HG03064 (cell line): ENCODE measurements at regions not wholly inside any gene's neighbourhood (a gene's known extent, or its start where the extent isn't known, plus 50 kb on each side); places are given as distances from the start of the nearest gene placed in this dataset.
"Not testable (repeated sequence)": the region's sequence is repeated elsewhere in the genome, so short reads cannot be mapped to it uniquely, and the experiment has no call there.

Experiments used
- ATAC-seq: cut with Tn5 transposase; IDR thresholded peaks from one replicate; pipeline ENCODE4 v1.9.1; 2021; ENCODE audit warnings: low read depth; ENCODE audit not compliant: unreplicated experiment

DNA sequence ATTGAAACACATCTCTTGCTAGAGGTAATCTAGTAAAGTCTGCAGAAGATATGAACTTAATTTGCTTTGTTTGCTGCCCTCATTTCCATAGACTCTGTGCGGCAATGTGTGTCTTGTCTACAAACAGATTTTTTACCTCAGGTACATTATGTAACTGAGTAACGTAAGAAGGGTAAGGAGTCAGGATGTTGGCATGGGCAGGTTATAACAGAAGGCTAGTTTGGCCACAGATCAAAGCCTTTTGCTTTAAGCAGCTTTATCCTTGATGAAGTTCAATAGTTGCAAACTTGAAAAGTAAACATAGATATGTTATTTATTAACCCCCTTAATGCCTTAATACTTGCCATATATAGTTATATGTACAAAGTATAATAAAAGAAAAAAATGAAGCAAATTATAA, 391.6 kb upstream of the FKBP1C start:
- ATAC-seq: no peak

DNA sequence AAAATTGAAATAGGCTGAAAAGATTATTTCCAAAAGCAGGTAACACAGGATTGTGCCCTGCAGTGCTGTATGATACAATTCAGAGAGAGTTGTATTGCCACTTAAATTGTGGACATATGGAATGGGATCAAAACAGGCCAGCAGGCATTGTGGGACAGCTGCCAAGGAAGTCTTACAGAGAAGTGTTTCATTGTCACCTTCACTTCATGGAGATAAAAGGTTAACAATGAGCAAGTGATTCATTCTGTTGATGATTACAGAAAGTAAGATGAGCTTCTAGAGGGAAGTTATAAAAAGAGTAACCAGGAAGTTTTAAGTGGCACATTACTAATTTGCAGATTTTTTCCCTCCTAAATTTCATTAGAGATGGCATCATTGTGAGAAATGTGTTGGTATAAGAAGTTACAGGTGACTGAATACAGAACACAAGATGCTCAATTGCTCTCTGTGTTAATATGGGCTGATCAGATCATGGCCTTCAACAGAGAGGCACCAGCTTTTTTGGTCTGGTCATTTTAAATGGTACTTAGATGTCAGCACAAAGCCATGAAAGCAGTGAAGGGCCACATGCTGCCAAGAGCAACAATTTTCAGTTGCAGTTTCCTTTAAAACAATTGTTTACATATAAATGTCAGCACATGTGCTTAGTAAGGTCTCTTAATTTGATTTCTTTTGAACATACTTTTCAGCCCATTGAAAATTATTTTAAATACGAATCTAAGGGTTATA, 402.5 kb upstream of the FKBP1C start:
- no peak for ATAC-seq

DNA sequence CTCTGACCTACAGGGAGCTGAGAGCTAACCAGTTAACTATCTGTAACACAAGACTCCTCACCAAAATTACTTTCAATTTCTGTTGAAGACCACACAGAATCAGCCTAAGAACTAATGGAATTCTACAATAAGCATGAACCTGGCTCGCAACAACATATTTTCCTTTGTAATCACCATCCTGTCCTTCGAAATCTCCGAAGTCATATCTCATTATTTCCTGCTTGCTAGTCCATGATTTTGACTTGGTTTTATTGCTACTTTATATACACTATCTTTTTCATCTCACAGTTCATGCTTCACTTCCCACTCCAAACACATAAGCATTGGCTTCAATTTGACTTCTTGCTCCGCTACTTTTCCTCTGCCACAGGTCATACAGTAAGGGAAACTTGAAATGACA, 405.8 kb upstream of the FKBP1C start:
- no peak for ATAC-seq

DNA sequence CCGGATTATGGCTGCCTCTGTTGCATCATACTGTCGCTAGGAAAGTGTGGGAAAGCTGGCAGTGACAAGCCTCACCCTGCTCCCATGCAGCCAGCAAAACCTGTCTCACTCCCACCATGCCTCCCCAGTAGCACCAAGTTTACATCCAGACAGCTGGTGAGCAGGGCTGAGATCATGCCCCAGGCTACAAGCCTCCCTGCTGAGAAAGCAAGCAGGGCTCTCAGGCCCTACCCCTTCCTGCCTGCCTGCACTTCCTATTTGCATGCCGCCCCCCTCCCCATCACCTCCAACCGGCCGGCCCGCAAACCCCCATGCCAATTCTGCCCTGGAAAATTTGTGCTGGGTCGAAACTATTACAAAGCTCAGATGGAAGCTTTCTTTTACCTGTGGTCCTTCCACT, 408.2 kb upstream of the FKBP1C start:
- ATAC-seq: no peak

DNA sequence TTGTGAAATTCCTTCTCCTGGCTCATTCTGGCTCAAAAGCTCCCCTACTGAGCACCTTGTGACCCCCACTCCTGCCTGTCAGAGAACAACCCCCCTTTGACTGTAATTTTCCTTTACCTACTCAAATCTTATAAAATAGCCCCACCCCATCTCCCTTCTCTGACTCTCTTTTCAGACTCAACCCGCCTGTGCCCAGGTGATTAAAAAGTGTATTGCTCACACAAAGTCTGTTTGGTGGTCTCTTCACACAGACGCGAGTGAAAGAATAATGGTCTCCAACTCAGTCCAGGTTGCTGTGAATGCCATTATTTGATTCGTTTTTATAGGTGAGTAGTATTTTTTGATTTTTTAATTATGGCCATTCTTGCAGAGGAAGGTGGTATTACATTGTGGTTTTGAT, 414.1 kb upstream of the FKBP1C start:
- ATAC-seq: no peak

DNA sequence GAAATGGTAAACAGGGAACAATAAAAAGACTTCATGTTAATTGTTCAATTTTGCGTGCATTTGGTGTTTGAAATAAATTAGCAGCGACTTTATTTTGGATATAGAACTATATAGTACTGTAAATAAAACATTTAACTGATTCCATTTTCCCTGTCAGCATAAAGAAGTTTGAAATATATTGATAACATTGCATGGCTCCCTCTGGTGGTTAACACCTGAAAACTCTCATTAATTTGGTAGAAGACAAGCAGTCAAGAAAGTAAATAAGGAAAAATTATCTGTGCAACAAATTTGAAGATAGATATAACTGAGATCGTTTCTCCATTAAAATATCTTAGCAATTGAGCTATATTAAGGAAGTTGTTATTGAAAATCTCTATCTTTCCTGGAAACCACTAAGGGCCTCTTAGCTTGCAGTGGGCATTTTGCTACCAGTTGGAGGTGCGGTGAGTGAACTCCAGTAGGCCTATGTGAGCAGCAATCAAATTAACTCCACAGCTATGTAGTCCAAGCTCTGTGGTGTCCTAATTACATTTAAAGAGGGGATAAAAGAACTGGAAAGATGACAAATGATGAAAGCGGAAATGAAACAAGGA, 435.7 kb upstream of the FKBP1C start:
- no peak for ATAC-seq

DNA sequence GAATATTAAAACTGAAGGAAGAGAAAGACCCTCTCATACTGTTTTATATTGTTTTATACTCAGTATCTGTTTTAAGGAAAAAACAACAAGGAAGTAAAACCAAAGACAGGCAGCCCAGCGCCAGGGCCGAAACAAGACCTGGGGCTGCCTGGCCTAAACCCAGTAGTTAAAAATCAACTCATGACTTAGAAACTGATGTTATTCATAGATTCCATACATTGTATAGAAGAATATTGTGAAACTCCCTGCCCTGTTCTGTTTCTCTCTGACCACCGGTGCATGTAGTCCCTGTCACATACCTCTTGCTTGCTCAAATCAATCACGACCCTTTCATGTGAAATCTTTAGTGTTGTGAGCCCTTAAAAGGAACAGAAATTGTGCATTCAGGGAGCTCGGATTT, 445.1 kb upstream of the FKBP1C start:
- not testable (repeated sequence) for ATAC-seq

DNA sequence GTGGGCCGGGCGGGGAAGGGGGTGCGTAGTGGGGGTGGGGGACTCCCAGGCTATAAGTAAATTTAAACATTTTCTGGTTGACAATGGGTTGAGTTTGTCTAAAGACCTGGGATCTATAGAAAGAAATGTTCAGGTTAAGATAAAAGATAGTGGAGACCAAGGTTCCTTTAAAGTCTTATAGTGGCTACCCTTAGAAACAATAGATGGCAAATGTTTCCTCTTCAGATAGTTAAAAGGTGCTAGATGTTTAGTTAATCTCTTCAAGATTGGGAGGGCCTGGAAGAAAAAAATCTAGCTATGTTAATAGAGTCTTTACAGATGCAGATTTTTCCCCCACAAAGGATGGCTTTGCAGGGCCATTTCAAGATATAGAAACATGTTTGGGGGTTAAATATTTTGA, 446.4 kb upstream of the FKBP1C start:
- ATAC-seq: no peak

DNA sequence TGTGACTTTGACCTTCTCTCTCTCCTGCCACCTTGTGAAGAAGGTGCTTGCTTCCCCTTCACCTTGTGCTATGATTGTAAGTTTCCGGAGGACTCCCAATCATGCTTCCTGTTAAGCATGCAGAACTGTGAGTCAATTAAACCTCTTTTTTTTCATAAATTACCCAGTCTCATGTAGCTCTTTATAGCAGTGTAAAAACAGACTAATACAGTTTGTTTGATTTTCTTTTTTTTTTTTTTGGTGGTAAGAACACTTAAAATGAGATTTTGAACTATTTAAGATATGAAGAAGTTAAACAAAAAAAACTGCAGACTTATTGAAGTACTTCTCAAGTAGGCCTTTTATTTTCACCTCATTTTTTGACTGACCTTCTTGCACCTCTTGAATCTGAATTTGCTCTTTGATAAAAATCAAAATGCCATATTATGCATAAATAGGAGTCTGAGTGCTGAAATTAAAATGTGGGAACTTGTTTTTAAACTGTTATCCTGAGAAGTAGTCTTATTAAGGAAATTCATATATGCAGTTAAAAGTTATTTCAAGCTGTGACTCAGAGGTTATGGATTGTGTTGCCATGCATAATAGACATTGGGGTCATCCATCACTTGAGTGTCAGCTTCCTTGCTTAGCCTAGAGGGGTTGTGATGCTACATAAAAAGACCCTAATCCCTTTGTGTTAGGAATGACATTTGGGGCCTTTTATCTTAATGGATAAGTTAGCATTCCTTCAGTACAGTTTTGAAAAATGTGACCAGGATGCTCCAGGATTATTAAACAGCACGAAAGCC, 447.9 kb upstream of the FKBP1C start:
- ATAC-seq: no peak

DNA sequence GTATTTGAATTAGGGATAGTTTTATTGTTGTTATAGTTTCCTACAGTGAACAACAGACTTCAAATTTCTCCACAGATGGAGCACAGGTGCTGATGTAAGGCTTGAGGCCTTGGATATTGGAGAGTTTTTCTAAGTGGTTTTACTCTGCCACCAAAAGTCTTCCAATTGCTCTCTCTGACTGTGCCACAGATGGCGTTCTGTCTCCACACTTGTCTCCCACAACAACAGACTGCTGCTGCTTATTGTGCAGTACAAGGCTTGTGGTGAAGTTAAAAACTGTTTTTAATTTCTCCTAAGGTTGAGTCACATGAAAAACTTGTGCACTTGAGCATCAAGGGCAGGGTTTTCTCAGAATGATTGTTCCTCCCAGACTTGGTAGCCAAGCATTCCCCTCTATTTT, 460.9 kb upstream of the KHDRBS2 start:
- ATAC-seq: no peak

DNA sequence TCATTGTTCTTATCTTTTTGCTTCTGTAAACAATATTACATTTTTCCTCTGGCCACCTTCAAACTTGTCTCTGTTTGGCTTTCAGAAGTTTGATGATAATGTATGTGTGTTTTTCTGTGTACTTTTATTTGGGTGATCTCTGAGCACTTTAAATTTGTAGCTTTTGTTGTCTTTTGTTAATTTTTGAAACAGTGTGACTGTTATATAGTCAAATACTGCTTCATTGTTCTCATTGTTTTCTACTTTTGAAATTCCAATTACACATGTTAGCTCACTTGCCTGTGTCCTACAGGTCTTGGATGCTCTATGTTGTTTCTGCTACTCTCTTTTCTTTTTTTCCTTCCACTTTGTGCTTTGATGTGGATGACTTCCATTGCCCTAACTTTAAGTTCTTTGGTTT, 460.1 kb upstream of the KHDRBS2 start:
- no peak for ATAC-seq

DNA sequence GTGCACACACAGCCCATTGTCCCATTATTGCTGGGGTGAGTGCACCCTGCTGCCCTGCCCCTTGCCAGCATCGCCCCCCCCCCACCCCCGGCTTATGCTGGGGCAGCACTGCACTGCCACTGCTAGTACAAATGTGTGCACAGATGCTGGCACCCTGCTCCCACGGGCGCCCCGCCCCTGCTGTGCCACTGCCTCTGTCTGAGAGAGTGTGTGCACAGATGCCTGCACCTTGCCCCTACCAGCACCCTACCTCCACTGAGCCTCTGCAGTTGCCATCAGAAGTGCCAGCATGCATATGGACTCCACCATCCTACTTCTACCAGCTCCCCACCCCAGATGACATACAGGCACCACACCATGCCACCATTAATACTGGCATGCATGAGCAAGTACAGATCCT, 454.6 kb upstream of the KHDRBS2 start:
- ATAC-seq: no peak

DNA sequence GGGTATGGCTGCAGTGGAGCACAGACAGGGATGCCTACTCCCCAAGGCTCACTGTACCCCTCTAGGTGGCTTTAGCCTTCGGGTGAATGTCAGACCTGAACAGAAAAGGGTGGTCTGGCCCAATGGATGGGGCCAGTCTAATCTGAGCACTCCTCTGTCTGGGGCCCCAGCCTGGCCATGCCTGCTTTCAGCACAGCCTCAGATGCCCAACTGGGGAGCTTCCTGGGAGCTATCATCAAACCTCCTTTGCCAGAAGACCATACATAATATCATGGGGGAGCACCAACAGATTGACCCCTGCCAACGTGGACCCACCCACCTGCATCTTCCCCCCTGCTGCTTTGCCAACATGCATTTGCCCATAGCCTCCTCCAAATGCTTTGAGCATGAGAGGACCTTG, 454.1 kb upstream of the KHDRBS2 start:
- ATAC-seq: no peak

DNA sequence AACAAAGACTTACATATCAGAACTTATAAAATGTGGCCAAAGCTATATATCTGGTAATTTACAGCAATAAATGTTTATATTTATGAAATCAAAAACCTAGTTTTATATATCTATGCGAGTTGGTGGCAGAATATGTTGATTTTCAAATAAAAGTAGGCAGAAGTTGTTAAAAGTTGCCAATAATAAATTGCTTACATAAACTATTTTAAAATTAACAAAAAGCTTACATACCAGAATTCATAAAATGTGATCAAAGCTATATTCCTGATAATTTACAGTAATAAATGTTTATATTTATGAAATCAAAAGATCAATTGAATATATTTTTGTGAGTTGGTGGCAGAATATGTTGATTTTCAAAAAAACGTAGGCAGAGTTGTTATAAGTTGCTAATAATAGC, 451.8 kb upstream of the KHDRBS2 start:
- no peak for ATAC-seq

DNA sequence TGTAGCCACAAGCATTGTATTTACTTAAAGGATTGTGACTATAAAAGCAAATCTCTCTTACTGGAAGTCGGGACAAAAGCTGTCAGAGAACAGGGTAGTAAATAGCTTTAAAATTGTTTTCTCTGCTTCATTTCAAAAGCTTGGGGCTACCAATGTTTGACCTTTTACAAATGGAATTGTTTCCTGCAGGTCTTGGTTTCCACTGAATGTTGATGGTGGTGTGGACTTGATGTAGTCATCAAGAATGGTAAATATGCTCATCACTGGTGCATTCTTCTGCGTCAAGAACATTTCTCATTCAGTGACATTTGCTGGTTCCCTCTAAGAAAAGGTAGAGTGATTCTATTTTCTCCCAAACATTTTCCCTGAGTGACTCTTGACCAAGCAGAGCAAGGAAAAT, 435.4 kb upstream of the KHDRBS2 start:
- no peak for ATAC-seq

DNA sequence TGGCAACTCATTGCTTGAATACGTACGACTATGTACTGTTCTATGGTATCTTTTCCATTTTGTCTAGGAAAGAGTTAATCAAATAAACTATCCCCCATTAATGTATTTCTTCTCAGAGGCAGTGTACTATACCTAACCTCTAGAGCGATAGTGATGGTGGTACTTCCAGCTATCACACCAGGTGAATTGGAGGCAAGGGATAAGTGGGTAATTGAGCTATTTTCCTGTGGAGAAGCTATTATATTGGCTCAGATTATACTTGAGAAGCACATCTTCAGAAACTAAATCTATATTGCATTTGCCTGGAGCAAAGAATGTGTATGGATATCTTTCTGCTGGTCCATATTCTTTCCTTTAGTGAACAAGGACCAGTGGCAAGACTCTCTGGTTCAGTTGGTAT, 430.7 kb upstream of the KHDRBS2 start:
- ATAC-seq: no peak

DNA sequence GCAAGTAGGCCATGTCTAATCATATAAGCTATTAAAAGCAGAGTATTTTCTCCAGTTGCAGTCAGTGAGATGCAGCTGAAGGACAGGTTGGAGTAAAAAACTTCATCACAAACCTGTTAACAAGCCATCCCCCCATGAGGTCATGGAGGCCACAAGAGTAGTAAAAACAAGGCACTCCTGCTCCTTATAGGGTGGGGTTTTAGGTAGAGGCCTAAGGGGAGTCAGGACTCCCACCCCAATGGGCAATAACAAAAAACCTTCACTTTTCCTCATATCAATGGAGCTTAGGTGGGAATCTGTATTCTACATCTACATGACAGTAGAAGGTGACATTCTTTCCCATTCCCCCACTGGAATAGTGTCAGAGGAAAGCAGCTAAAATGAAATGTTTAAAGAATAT, 428.1 kb upstream of the KHDRBS2 start:
- ATAC-seq: no peak

DNA sequence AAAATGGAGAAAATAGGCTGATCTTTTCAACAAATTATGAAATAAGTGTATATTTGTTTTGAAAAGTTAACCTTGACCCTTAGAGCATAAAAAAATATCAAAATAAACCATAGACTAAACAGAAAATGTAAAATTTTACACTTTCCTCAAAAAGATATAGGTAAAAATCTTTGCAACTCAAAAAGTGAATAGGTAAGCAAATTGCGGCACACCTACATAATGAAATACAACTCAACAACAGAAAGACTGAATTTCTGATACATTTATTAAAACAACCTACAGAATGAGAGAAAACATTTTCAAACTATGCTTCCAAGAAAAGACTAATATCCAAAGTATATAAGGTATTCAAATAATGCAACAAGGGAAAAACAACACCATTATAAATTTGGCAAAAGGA, 425.7 kb upstream of the KHDRBS2 start:
- no peak for ATAC-seq

DNA sequence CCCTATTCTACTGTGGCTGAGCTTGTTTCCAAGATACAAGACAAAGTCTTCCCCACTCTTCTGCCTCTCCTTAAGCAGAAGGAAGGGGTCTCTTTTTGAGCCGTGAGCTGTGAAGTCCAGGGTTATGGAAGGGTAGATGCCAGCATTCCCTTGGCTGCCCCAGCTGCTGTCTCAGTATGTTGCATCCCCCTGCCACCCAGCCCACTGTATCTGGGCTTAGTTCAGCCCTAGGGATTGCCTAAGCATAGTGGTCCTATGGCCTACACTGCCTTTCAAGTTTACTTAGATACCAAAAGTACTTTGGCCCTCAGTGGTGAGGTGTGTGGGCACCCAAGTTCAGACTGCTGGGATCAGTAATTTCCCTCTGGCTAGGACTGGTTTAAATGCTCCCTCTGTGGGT, 421.9 kb upstream of the KHDRBS2 start:
- no peak for ATAC-seq

DNA sequence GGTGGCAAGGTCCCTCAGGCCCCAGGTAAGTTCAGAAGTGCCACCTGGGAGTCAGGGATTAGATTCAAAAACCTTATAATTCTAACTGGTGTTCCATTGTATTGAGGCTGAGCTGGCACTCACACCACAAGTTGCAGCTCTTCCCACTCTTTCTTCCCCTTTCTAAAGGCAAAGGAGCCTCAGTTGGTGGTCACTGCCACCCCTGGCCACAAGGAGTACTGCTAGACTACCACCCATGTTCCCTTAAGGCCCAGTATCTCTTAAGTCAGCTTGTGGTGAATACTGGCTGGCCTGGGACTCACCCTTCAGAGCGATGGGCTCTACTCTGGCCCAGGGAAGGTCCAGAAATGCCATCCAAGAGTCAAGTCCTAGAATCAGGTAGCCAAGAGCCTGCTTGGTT, 421.1 kb upstream of the KHDRBS2 start:
- ATAC-seq: no peak

DNA sequence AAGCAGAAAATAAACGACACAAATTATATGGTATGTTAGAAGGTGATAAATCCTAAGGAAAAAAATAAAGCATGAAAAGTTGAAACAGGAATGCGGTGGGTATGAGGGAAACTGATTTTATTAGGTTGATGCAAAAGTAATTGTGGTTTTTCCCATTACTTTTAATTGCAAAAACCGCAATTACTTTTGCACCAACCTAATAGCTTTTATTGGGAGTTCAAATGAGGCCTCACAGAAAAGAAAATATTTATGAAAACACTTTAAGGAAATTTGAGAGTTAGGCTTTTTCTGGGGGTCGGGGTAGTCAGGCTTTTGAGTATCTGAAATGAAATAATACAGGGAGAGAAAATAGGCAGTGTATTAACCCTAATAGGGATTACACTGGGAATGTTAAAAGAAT, 397.0 kb upstream of the KHDRBS2 start:
- no peak for ATAC-seq

DNA sequence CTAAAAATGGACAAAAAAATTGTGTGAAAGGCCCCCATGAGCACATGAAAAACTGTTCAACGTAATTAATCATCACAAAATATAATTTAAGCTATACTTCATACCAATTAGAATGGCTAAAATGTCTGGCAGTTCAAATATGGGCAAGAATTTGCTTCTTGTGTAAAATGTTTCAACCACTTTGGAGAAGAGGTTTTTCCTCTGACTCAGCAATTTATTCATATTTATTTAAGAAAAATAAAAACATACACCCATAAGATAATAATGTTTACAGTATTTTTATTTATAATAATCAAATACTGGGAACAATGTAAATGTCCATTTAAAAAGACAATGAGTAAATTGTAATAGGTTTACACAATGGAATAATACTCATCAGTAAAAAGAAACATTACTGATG, 395.1 kb upstream of the KHDRBS2 start:
- no peak for ATAC-seq
